Endothelial cell of umbilical vein (primary cell): ENCODE measurements at regions not wholly inside any gene's neighbourhood (a gene's known extent, or its start where the extent isn't known, plus 50 kb on each side); places are given as distances from the start of the nearest gene placed in this dataset.

Experiments
- EZH2 ChIP-seq: IDR thresholded peaks from 2 replicates; pipeline ENCODE4 v1.6.1; 2012; ENCODE audit warnings: borderline replicate concordance, low read depth, mild to moderate bottlenecking, moderate library complexity, low read length, inconsistent platforms; ENCODE audit not compliant: severe bottlenecking
- MYC ChIP-seq: IDR thresholded peaks from one replicate; pipeline ENCODE4 v1.6.1; 2011; ENCODE audit warnings: mild to moderate bottlenecking, low read depth, low read length
- POLR2A ChIP-seq: IDR thresholded peaks from 2 replicates; pipeline ENCODE4 v1.6.1; 2012; ENCODE audit warnings: low read depth, mild to moderate bottlenecking, control low read depth, low read length
- POLR2AphosphoS5 ChIP-seq: IDR thresholded peaks from 2 replicates; pipeline ENCODE4 v1.6.1; 2012; ENCODE audit warnings: low read depth, mild to moderate bottlenecking, control low read depth, low read length, moderate library complexity; ENCODE audit not compliant: insufficient read depth
- TF ChIP-seq, protein P1 (sequence below), 2 donors: IDR thresholded peaks; 1 replicate in 1 of 2; 2 replicates in 1 of 2; pipeline ENCODE4 v1.5.1; 2011; ENCODE audit warnings: low read length in 2 of 2, mild to moderate bottlenecking in 2 of 2, moderate library complexity in 2 of 2, control low read depth in 1 of 2, inconsistent platforms in 1 of 2, low read depth in 1 of 2; ENCODE audit not compliant: insufficient read depth in 1 of 2; ENCODE audit errors: extremely low read depth in 1 of 2
- TF ChIP-seq, protein P2 (sequence below): IDR thresholded peaks from 2 replicates; pipeline ENCODE4 v1.6.1; 2011; ENCODE audit not compliant: insufficient read depth, insufficient read length

DNA sequence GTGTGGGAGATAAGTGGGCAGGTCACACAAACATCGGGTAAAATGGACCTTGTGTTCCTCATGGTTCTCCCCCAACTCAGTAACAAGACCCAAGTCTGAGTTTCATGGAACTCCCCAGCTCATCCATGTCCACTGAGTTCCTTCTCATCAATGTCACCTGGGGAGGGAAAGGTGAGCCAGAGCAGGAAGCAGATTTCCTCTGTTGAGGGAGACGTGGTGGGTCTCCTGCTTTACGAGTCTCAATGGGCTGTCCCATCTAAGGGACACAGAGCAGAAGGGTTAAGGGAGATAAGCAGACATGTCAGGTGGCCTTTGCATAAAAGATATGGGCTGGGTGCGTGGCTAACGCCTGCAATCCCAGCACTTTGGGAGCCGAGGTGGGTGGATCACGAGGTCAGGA lies 56.5 kb upstream of the SORCS3 start:
- TF ChIP-seq, protein P1, sequence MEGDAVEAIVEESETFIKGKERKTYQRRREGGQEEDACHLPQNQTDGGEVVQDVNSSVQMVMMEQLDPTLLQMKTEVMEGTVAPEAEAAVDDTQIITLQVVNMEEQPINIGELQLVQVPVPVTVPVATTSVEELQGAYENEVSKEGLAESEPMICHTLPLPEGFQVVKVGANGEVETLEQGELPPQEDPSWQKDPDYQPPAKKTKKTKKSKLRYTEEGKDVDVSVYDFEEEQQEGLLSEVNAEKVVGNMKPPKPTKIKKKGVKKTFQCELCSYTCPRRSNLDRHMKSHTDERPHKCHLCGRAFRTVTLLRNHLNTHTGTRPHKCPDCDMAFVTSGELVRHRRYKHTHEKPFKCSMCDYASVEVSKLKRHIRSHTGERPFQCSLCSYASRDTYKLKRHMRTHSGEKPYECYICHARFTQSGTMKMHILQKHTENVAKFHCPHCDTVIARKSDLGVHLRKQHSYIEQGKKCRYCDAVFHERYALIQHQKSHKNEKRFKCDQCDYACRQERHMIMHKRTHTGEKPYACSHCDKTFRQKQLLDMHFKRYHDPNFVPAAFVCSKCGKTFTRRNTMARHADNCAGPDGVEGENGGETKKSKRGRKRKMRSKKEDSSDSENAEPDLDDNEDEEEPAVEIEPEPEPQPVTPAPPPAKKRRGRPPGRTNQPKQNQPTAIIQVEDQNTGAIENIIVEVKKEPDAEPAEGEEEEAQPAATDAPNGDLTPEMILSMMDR (IDR thresholded peaks at IDR 0.05; ENCODE audit: extremely low read depth in 1 of 2, insufficient read depth in 1 of 2, low read depth in 1 of 2, low read length in 2 of 2), result no peak
- TF ChIP-seq POLR2A (no peak), EZH2 (no peak), MYC (no peak), POLR2AphosphoS5 (no peak)
- TF ChIP-seq, protein P2, sequence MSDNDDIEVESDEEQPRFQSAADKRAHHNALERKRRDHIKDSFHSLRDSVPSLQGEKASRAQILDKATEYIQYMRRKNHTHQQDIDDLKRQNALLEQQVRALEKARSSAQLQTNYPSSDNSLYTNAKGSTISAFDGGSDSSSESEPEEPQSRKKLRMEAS, result no peak
